GM23338 (cell line): ENCODE measurements at regions not wholly inside any gene's neighbourhood (a gene's known extent, or its start where the extent isn't known, plus 50 kb on each side); places are given as distances from the start of the nearest gene placed in this dataset.

Experiments
- CREB1 ChIP-seq: fragments of 250-450 bp; sonication (Bioruptor Pico); IDR thresholded peaks from 2 replicates; pipeline ENCODE4 v1.5.0; 2020; ENCODE audit warnings: low read depth, mild to moderate bottlenecking, moderate library complexity
- EZH2 ChIP-seq: fragments of 200-600 bp; sonication (generic); IDR thresholded peaks from one replicate; pipeline ENCODE4 v1.8.0; 2017; ENCODE audit warnings: antibody characterized with exemption, mild to moderate bottlenecking, low read depth; ENCODE audit not compliant: unreplicated experiment
- EZH2phosphoT487 ChIP-seq: fragments of 200-600 bp; sonication (generic); IDR thresholded peaks from one replicate; pipeline ENCODE4 v1.8.1; 2018; ENCODE audit warnings: antibody characterized with exemption; ENCODE audit not compliant: unreplicated experiment
- TF ChIP-seq, protein P1 (sequence below), 2 experiments: fragments of 200-600 bp in 1 of 2; sonication (generic) in 1 of 2; conservative IDR thresholded peaks; 2 replicates each; pipeline versions ENCODE4 v1.5.1 to v1.6.1; 2016 to 2017; ENCODE audit warnings: antibody characterized with exemption in 2 of 2, low read depth in 2 of 2, mild to moderate bottlenecking in 2 of 2, moderate library complexity in 1 of 2
- TF ChIP-seq, protein P2 (sequence below): IDR thresholded peaks from one replicate; pipeline ENCODE4 v1.6.1; 2018; ENCODE audit warnings: antibody characterized with exemption; ENCODE audit not compliant: unreplicated experiment

DNA sequence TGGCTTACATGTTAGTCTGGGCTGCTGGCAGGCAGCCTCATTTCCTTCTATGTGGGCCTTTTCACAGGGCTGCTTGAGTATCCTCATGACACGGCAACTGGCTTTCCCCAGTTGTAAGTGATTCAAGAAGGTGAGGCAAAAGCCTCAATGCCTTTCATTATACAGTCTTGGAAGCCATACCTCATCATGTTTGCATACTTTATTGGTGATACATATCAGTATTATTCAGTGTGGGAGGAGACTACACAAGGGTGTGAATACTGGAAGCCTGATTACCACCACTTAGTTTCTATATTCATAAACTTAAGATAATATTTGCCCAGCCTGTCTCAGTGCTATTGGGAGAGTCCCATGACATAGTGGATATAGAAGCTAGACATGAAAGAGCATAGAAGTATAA lies 346.8 kb downstream of the SOX2 start:
- TF ChIP-seq, protein P1, sequence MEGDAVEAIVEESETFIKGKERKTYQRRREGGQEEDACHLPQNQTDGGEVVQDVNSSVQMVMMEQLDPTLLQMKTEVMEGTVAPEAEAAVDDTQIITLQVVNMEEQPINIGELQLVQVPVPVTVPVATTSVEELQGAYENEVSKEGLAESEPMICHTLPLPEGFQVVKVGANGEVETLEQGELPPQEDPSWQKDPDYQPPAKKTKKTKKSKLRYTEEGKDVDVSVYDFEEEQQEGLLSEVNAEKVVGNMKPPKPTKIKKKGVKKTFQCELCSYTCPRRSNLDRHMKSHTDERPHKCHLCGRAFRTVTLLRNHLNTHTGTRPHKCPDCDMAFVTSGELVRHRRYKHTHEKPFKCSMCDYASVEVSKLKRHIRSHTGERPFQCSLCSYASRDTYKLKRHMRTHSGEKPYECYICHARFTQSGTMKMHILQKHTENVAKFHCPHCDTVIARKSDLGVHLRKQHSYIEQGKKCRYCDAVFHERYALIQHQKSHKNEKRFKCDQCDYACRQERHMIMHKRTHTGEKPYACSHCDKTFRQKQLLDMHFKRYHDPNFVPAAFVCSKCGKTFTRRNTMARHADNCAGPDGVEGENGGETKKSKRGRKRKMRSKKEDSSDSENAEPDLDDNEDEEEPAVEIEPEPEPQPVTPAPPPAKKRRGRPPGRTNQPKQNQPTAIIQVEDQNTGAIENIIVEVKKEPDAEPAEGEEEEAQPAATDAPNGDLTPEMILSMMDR (conservative IDR thresholded peaks at IDR 0.05; ENCODE audit: low read depth in 2 of 2), result no peak
- no peak for TF ChIP-seq EZH2
- TF ChIP-seq EZH2phosphoT487, result no peak
- TF ChIP-seq CREB1, result no peak
- TF ChIP-seq, protein P2, sequence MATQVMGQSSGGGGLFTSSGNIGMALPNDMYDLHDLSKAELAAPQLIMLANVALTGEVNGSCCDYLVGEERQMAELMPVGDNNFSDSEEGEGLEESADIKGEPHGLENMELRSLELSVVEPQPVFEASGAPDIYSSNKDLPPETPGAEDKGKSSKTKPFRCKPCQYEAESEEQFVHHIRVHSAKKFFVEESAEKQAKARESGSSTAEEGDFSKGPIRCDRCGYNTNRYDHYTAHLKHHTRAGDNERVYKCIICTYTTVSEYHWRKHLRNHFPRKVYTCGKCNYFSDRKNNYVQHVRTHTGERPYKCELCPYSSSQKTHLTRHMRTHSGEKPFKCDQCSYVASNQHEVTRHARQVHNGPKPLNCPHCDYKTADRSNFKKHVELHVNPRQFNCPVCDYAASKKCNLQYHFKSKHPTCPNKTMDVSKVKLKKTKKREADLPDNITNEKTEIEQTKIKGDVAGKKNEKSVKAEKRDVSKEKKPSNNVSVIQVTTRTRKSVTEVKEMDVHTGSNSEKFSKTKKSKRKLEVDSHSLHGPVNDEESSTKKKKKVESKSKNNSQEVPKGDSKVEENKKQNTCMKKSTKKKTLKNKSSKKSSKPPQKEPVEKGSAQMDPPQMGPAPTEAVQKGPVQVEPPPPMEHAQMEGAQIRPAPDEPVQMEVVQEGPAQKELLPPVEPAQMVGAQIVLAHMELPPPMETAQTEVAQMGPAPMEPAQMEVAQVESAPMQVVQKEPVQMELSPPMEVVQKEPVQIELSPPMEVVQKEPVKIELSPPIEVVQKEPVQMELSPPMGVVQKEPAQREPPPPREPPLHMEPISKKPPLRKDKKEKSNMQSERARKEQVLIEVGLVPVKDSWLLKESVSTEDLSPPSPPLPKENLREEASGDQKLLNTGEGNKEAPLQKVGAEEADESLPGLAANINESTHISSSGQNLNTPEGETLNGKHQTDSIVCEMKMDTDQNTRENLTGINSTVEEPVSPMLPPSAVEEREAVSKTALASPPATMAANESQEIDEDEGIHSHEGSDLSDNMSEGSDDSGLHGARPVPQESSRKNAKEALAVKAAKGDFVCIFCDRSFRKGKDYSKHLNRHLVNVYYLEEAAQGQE, result no peak
